DND-41 (cell line): ENCODE measurements at regions not wholly inside any gene's neighbourhood (a gene's known extent, or its start where the extent isn't known, plus 50 kb on each side); places are given as distances from the start of the nearest gene placed in this dataset.

Experiments
- ATAC-seq: fragments of 200-7000 bp; cut with Tn5 transposase; 3 replicates; pipeline ENCODE4 v1.9.1; 2021; ENCODE audit warnings: low read depth; ENCODE audit not compliant: insufficient read depth
- DNase-seq: peaks from one replicate; pipeline ENCODE4 v3.0.0-alpha.2; 2020
- H2AFZ ChIP-seq: 2 replicates; pipeline ENCODE4 v1.6.0; 2012; ENCODE audit warnings: low read depth, low read length
- H3K27ac ChIP-seq: 2 replicates; pipeline ENCODE4 v1.5.1; 2012; ENCODE audit warnings: low read length, inconsistent platforms
- H3K27me3 ChIP-seq: fragments of 200-600 bp; sonication (generic); 2 replicates; pipeline ENCODE4 v1.6.0; 2012; ENCODE audit warnings: low read length, mild to moderate bottlenecking, inconsistent platforms; ENCODE audit not compliant: insufficient read depth, poor library complexity
- H3K36me3 ChIP-seq: 2 replicates; pipeline ENCODE4 v1.5.1; 2012; ENCODE audit warnings: low read length, inconsistent platforms; ENCODE audit not compliant: insufficient read depth
- H3K4me1 ChIP-seq: 2 replicates; pipeline ENCODE4 v1.5.1; 2012; ENCODE audit warnings: mild to moderate bottlenecking, low read length; ENCODE audit not compliant: insufficient read depth
- H3K4me2 ChIP-seq: 2 replicates; pipeline ENCODE4 v1.6.0; 2012; ENCODE audit warnings: mild to moderate bottlenecking, moderate library complexity, low read length, inconsistent platforms; ENCODE audit not compliant: insufficient read depth
- H3K4me3 ChIP-seq, 2 experiments: fragments of 200-600 bp in 1 of 2; shearing (Covaris generic) in 1 of 2; 2 replicates each; pipeline ENCODE4 v1.5.1; 2012 to 2016; ENCODE audit warnings: inconsistent platforms in 2 of 2, low read length in 2 of 2, mild to moderate bottlenecking in 2 of 2, low read depth in 1 of 2, moderate library complexity in 1 of 2
- H3K79me2 ChIP-seq: 2 replicates; pipeline ENCODE4 v1.6.0; 2012; ENCODE audit warnings: low read length, inconsistent platforms; ENCODE audit not compliant: insufficient read depth
- H3K9ac ChIP-seq: 2 replicates; pipeline ENCODE4 v1.6.0; 2012; ENCODE audit warnings: low read depth, mild to moderate bottlenecking, inconsistent platforms, low read length, moderate library complexity
- H3K9me3 ChIP-seq: 2 replicates; pipeline ENCODE4 v1.5.1; 2012; ENCODE audit warnings: low read length, moderate library complexity, mild to moderate bottlenecking, inconsistent platforms; ENCODE audit not compliant: insufficient read depth, severe bottlenecking
- H4K20me1 ChIP-seq: 2 replicates; pipeline ENCODE4 v1.6.0; 2012; ENCODE audit warnings: low read length; ENCODE audit not compliant: insufficient read depth
- CTCF ChIP-seq: IDR thresholded peaks from 2 replicates; pipeline ENCODE4 v1.5.1; 2012; ENCODE audit warnings: borderline replicate concordance, low read length, moderate library complexity, mild to moderate bottlenecking; ENCODE audit not compliant: poor library complexity, severe bottlenecking; ENCODE audit errors: extremely low read depth
- EZH2 ChIP-seq: IDR thresholded peaks from 3 replicates; pipeline ENCODE4 v1.6.1; 2012; ENCODE audit warnings: borderline replicate concordance, low read depth, mild to moderate bottlenecking, moderate library complexity, low read length, inconsistent platforms; ENCODE audit not compliant: severe bottlenecking

GRCh38 chr12:105840384-105840783 lies 298.4 kb downstream of the NUAK1 start:
- Histone ChIP-seq H3K4me1 (no peaks in the 10 kb centered on the region), H3K27me3 (peaks cover 9% of the 10 kb centered on the region), H3K27ac (no peak overlapping the region), H4K20me1 (no peaks in the 10 kb centered on the region), H2AFZ (no peak overlapping the region), H3K36me3 (no peaks in the 10 kb centered on the region), H3K9ac (no peak overlapping the region), H3K4me2 (no peak overlapping the region), H3K79me2 (no peaks in the 10 kb centered on the region), H3K4me3 (no peak overlapping the region), H3K9me3 (no peaks in the 10 kb centered on the region)
- no peak for ATAC-seq
- TF ChIP-seq CTCF (no peak), EZH2 (no peak)
- no peak for DNase-seq

GRCh38 chr12:105841840-105842239 lies 296.9 kb downstream of the NUAK1 start:
- Histone ChIP-seq H4K20me1 (no peaks in the 10 kb centered on the region), H3K9me3 (no peaks in the 10 kb centered on the region), H3K27ac (no peak overlapping the region), H3K36me3 (no peaks in the 10 kb centered on the region), H3K27me3 (peaks cover 6% of the 10 kb centered on the region), H3K4me1 (no peaks in the 10 kb centered on the region), H3K4me3 (no peak overlapping the region), H3K9ac (no peak overlapping the region), H3K79me2 (no peaks in the 10 kb centered on the region), H2AFZ (no peak overlapping the region), H3K4me2 (no peak overlapping the region)
- DNase-seq = no peak
- no peak for TF ChIP-seq CTCF
- no peak for TF ChIP-seq EZH2
- ATAC-seq = no peak

GRCh38 chr12:105843561-105843960 lies 295.2 kb downstream of the NUAK1 start:
- no peak overlapping the region for H3K27ac ChIP-seq
- H3K9ac ChIP-seq = no peak overlapping the region
- H3K4me2 ChIP-seq = no peak overlapping the region
- no peaks in the 10 kb centered on the region for H3K79me2 ChIP-seq
- H4K20me1 ChIP-seq = no peaks in the 10 kb centered on the region
- H3K4me3 ChIP-seq = no peak overlapping the region
- no peak for DNase-seq
- no peaks in the 10 kb centered on the region for H3K4me1 ChIP-seq
- no peaks in the 10 kb centered on the region for H3K9me3 ChIP-seq
- no peaks in the 10 kb centered on the region for H3K27me3 ChIP-seq
- H3K36me3 ChIP-seq = no peaks in the 10 kb centered on the region
- no peak overlapping the region for H2AFZ ChIP-seq
- TF ChIP-seq CTCF (no peak), EZH2 (no peak)
- ATAC-seq = no peak

GRCh38 chr12:105843986-105844760 lies 294.6 kb downstream of the NUAK1 start:
- no peak overlapping the region for H2AFZ ChIP-seq
- H3K36me3 ChIP-seq = no peaks in the 10 kb centered on the region
- no peaks in the 10 kb centered on the region for H3K9me3 ChIP-seq
- no peak for TF ChIP-seq EZH2
- TF ChIP-seq CTCF = no peak
- DNase-seq (no peak), ATAC-seq (no peak)
- no peak overlapping the region for H3K4me2 ChIP-seq
- H4K20me1 ChIP-seq = no peaks in the 10 kb centered on the region
- no peaks in the 10 kb centered on the region for H3K79me2 ChIP-seq
- no peak overlapping the region for H3K4me3 ChIP-seq
- no peak overlapping the region for H3K9ac ChIP-seq
- no peaks in the 10 kb centered on the region for H3K27me3 ChIP-seq
- no peak overlapping the region for H3K27ac ChIP-seq
- no peaks in the 10 kb centered on the region for H3K4me1 ChIP-seq
